ENCODE measurements at regions not wholly inside any gene's neighbourhood (a gene's known extent, or its start where the extent isn't known, plus 50 kb on each side); places are given as distances from the start of the nearest gene placed in this dataset.

GRCh38 chr11:108994887-108995286 lies 330.0 kb downstream of the DDX10 start:
- no peak for ATAC-seq (replicated peaks)
- H3K4me1 Mint-ChIP-seq (ENCODE audit: low read depth in 2 of 2): no peaks in the 10 kb centered on the region
- H3K9me3 Mint-ChIP-seq: peaks cover 0 to 3% of the 10 kb centered on the region in 2 donors
- DNase-seq: no peak
- peaks cover 0 to 5% of the 10 kb centered on the region in 2 donors for H3K27me3 Mint-ChIP-seq
- H3K4me3 Mint-ChIP-seq: no peak overlapping the region
- H3K36me3 Mint-ChIP-seq (ENCODE audit: insufficient read depth): no peaks in the 10 kb centered on the region
- no peak overlapping the region for H3K27ac Mint-ChIP-seq

- DNase-seq (no peak), ATAC-seq (replicated peaks) (no peak)
- H3K9me3 Mint-ChIP-seq: peaks cover 0 to 3% of the 10 kb centered on the region in 2 donors
- peaks cover 0 to 5% of the 10 kb centered on the region in 2 donors for H3K27me3 Mint-ChIP-seq
- H3K4me1 Mint-ChIP-seq (ENCODE audit: low read depth in 2 of 2): no peaks in the 10 kb centered on the region
- H3K27ac Mint-ChIP-seq: no peak overlapping the region
- H3K4me3 Mint-ChIP-seq: no peak overlapping the region
- H3K36me3 Mint-ChIP-seq (ENCODE audit: insufficient read depth): no peaks in the 10 kb centered on the region
Observed at GRCh38 chr11:108997826-108998225, 333.0 kb downstream of the DDX10 start.

GRCh38 chr11:109000531-109000930 lies 335.7 kb downstream of the DDX10 start:
- H3K4me3 Mint-ChIP-seq: no peak overlapping the region
- peaks cover 16 to 20% of the 10 kb centered on the region in 2 donors for H3K27me3 Mint-ChIP-seq
- H3K36me3 Mint-ChIP-seq (ENCODE audit: insufficient read depth): no peaks in the 10 kb centered on the region
- no peak for ATAC-seq (replicated peaks)
- H3K9me3 Mint-ChIP-seq: peaks cover 0 to 3% of the 10 kb centered on the region in 2 donors
- no peak for DNase-seq
- H3K27ac Mint-ChIP-seq: no peak overlapping the region
- no peaks in the 10 kb centered on the region for H3K4me1 Mint-ChIP-seq (ENCODE audit: low read depth in 2 of 2)

GRCh38 chr11:109001585-109001984 lies 336.7 kb downstream of the DDX10 start:
- Mint-ChIP-seq H3K27ac (no peak overlapping the region), H3K27me3 (peaks cover 22 to 29% of the 10 kb centered on the region in 2 donors), H3K4me1 (ENCODE audit: low read depth in 2 of 2) (no peaks in the 10 kb centered on the region), H3K36me3 (ENCODE audit: insufficient read depth) (no peaks in the 10 kb centered on the region), H3K4me3 (no peak overlapping the region), H3K9me3 (peaks cover 0 to 3% of the 10 kb centered on the region in 2 donors)
- no peak for DNase-seq
- ATAC-seq (replicated peaks): no peak

GRCh38 chr11:109012991-109013390 lies 348.1 kb downstream of the DDX10 start:
- H3K36me3 Mint-ChIP-seq (ENCODE audit: insufficient read depth): no peaks in the 10 kb centered on the region
- DNase-seq: no peak
- peaks cover 0 to 3% of the 10 kb centered on the region in 2 donors for H3K9me3 Mint-ChIP-seq
- H3K27me3 Mint-ChIP-seq: peaks cover 0 to 14% of the 10 kb centered on the region in 2 donors
- H3K4me3 Mint-ChIP-seq: no peak overlapping the region
- ATAC-seq (replicated peaks): no peak
- H3K4me1 Mint-ChIP-seq (ENCODE audit: low read depth in 2 of 2): no peaks in the 10 kb centered on the region
- no peak overlapping the region for H3K27ac Mint-ChIP-seq

GRCh38 chr11:109015283-109015682 lies 350.4 kb downstream of the DDX10 start:
- H3K36me3 Mint-ChIP-seq (ENCODE audit: insufficient read depth): no peaks in the 10 kb centered on the region
- H3K4me1 Mint-ChIP-seq (ENCODE audit: low read depth in 2 of 2): no peaks in the 10 kb centered on the region
- ATAC-seq (replicated peaks): no peak
- H3K27ac Mint-ChIP-seq: no peak overlapping the region
- H3K27me3 Mint-ChIP-seq: peaks cover 0 to 5% of the 10 kb centered on the region in 2 donors
- H3K9me3 Mint-ChIP-seq: no peaks in the 10 kb centered on the region
- DNase-seq: no peak
- H3K4me3 Mint-ChIP-seq: no peak overlapping the region

- H3K27ac Mint-ChIP-seq: no peak overlapping the region
- H3K27me3 Mint-ChIP-seq: peaks cover 0 to 5% of the 10 kb centered on the region in 2 donors
- no peak overlapping the region for H3K4me3 Mint-ChIP-seq
- H3K36me3 Mint-ChIP-seq (ENCODE audit: insufficient read depth): no peaks in the 10 kb centered on the region
- no peaks in the 10 kb centered on the region for H3K4me1 Mint-ChIP-seq (ENCODE audit: low read depth in 2 of 2)
- ATAC-seq (replicated peaks): no peak
- H3K9me3 Mint-ChIP-seq: no peaks in the 10 kb centered on the region
- no peak for DNase-seq
Observed at GRCh38 chr11:109016724-109017123, 351.9 kb downstream of the DDX10 start.

- Mint-ChIP-seq H3K9me3 (no peaks in the 10 kb centered on the region), H3K4me3 (no peak overlapping the region), H3K27ac (no peak overlapping the region), H3K36me3 (ENCODE audit: insufficient read depth) (no peaks in the 10 kb centered on the region), H3K27me3 (peaks cover 0 to 5% of the 10 kb centered on the region in 2 donors), H3K4me1 (ENCODE audit: low read depth in 2 of 2) (no peaks in the 10 kb centered on the region)
- DNase-seq (no peak), ATAC-seq (replicated peaks) (no peak)
Observed at GRCh38 chr11:109017489-109017888, 352.6 kb downstream of the DDX10 start.

- Mint-ChIP-seq H3K9me3 (no peaks in the 10 kb centered on the region), H3K4me1 (ENCODE audit: low read depth in 2 of 2) (no peaks in the 10 kb centered on the region), H3K27ac (no peak overlapping the region), H3K27me3 (peaks cover 0 to 5% of the 10 kb centered on the region in 2 donors), H3K4me3 (no peak overlapping the region), H3K36me3 (ENCODE audit: insufficient read depth) (no peaks in the 10 kb centered on the region)
- ATAC-seq (replicated peaks) (no peak), DNase-seq (no peak)
Observed at GRCh38 chr11:109018639-109019038, 353.8 kb downstream of the DDX10 start.

- ATAC-seq (replicated peaks) (no peak), DNase-seq (no peak)
- H3K4me3 Mint-ChIP-seq: no peak overlapping the region
- H3K36me3 Mint-ChIP-seq (ENCODE audit: insufficient read depth): no peaks in the 10 kb centered on the region
- H3K27me3 Mint-ChIP-seq: peaks cover 0 to 5% of the 10 kb centered on the region in 2 donors
- no peak overlapping the region for H3K27ac Mint-ChIP-seq
- no peaks in the 10 kb centered on the region for H3K9me3 Mint-ChIP-seq
- H3K4me1 Mint-ChIP-seq (ENCODE audit: low read depth in 2 of 2): no peaks in the 10 kb centered on the region
Observed at GRCh38 chr11:109019342-109019936, 354.6 kb downstream of the DDX10 start.

GRCh38 chr11:109023036-109023435 lies 358.2 kb downstream of the DDX10 start:
- Mint-ChIP-seq H3K4me3 (no peak overlapping the region), H3K27ac (no peak overlapping the region), H3K36me3 (ENCODE audit: insufficient read depth) (no peaks in the 10 kb centered on the region), H3K9me3 (no peaks in the 10 kb centered on the region), H3K27me3 (peaks cover 0 to 1% of the 10 kb centered on the region in 2 donors), H3K4me1 (ENCODE audit: low read depth in 2 of 2) (no peaks in the 10 kb centered on the region)
- no peak for ATAC-seq (replicated peaks)
- no peak for DNase-seq

GRCh38 chr11:109026891-109027489 lies 362.1 kb downstream of the DDX10 start:
- H3K27ac Mint-ChIP-seq: no peak overlapping the region
- peaks cover 0 to 9% of the 10 kb centered on the region in 2 donors for H3K27me3 Mint-ChIP-seq
- DNase-seq: no peak
- no peaks in the 10 kb centered on the region for H3K4me1 Mint-ChIP-seq (ENCODE audit: low read depth in 2 of 2)
- no peaks in the 10 kb centered on the region for H3K36me3 Mint-ChIP-seq (ENCODE audit: insufficient read depth)
- no peak overlapping the region for H3K4me3 Mint-ChIP-seq
- no peaks in the 10 kb centered on the region for H3K9me3 Mint-ChIP-seq
- ATAC-seq (replicated peaks): no peak

GRCh38 chr11:109027851-109028250 lies 363.0 kb downstream of the DDX10 start:
- H3K27ac Mint-ChIP-seq: no peak overlapping the region
- no peak for ATAC-seq (replicated peaks)

GRCh38 chr11:109029927-109030326 lies 365.1 kb downstream of the DDX10 start:
- DNase-seq (no peak), ATAC-seq (replicated peaks) (no peak)
- Mint-ChIP-seq H3K27ac (no peak overlapping the region), H3K9me3 (no peaks in the 10 kb centered on the region), H3K4me1 (ENCODE audit: low read depth in 2 of 2) (no peaks in the 10 kb centered on the region), H3K27me3 (peaks cover 0 to 9% of the 10 kb centered on the region in 2 donors), H3K4me3 (no peak overlapping the region), H3K36me3 (ENCODE audit: insufficient read depth) (no peaks in the 10 kb centered on the region)

More at GRCh38 chr11:109027851-109028250, 363.0 kb downstream of the DDX10 start:
- no peak for DNase-seq
- Mint-ChIP-seq H3K4me1 (ENCODE audit: low read depth in 2 of 2) (no peaks in the 10 kb centered on the region), H3K27me3 (peaks cover 0 to 9% of the 10 kb centered on the region in 2 donors), H3K36me3 (ENCODE audit: insufficient read depth) (no peaks in the 10 kb centered on the region), H3K4me3 (no peak overlapping the region), H3K9me3 (no peaks in the 10 kb centered on the region)

Measured in effector memory CD8-positive, alpha-beta T cell (primary cell).